GM12878 (cell line): ENCODE measurements at regions not wholly inside any gene's neighbourhood (a gene's known extent, or its start where the extent isn't known, plus 50 kb on each side); places are given as distances from the start of the nearest gene placed in this dataset.

Source experiments
- ATAC-seq: fragments of 200-7000 bp; cut with Tn5 transposase; 3 replicates; pipeline ENCODE4 v1.9.1; 2020; ENCODE audit warnings: mild to moderate bottlenecking, moderate library complexity
- BruUV-seq: library from RNA; stranded (reverse); fragments of 400-500 nt; replicated peaks from 2 replicates; lab custom pipeline; 2021; lab: Mats Ljungman, UMichigan
- CTCF ChIA-PET: fragments of 300-600 bp; sonication (Branson Sonifier 250); formaldehyde crosslinking; extraction: SDS; loops from one replicate; lab custom pipeline; 2021; ENCODE audit warnings: inconsistent platforms; lab: Yijun Ruan, JAX
- POLR2A ChIA-PET: fragments of 350-600 bp; formaldehyde crosslinking; extraction: SDS; loops from one replicate; lab custom pipeline; 2021; ENCODE audit warnings: inconsistent platforms; lab: Charles Lee
- RAD21 ChIA-PET: fragments of 300-600 bp; sonication (Branson Sonifier 250); formaldehyde crosslinking; loops from one replicate; lab custom pipeline; 2023; ENCODE audit warnings: antibody characterized with exemption; ENCODE audit not compliant: unreplicated experiment; lab: Charles Lee
- SMC1A ChIA-PET: fragments of 300-600 bp; sonication (Branson Sonifier 250); formaldehyde crosslinking; loops from one replicate; lab custom pipeline; 2023; ENCODE audit not compliant: unreplicated experiment, uncharacterized antibody; lab: Charles Lee
- DNase-seq: peaks from one replicate; pipeline ENCODE4 v3.0.0-alpha.2; 2011; ENCODE audit warnings: low read depth, low spot score
- FAIRE-seq: peaks from 3 replicates; lab custom pipeline; 2011; peaks lifted over from hg19 to GRCh38; lab: Jason Lieb, UNC
- H2AFZ ChIP-seq: 2 replicates; pipeline ENCODE4 v1.6.0; 2011; ENCODE audit warnings: low read depth, low read length, control low read depth; ENCODE audit not compliant: control insufficient read depth
- H3K27ac ChIP-seq: 2 replicates; pipeline ENCODE4 v1.5.1; 2011; ENCODE audit warnings: control low read depth; ENCODE audit not compliant: control insufficient read depth, insufficient read depth
- H3K27me3 ChIP-seq, 2 experiments: replicated peaks in 1 of 2; 2 replicates each; pipeline versions ENCODE4 v1.6.0 to v1.6.1; 2011; ENCODE audit warnings: low read length in 1 of 2; ENCODE audit not compliant: control insufficient read depth in 2 of 2, insufficient read depth in 2 of 2
- H3K36me3 ChIP-seq, 2 experiments: 2 replicates each; pipeline ENCODE4 v1.5.1; 2011; ENCODE audit warnings: low read length in 1 of 2; ENCODE audit not compliant: control insufficient read depth in 2 of 2, insufficient read depth in 2 of 2
- H3K4me1 ChIP-seq: 2 replicates; pipeline ENCODE4 v1.6.1; 2011; ENCODE audit warnings: mild to moderate bottlenecking, low read length, moderate library complexity, mixed read lengths; ENCODE audit not compliant: control insufficient read depth, insufficient read depth
- H3K4me2 ChIP-seq: 2 replicates; pipeline ENCODE4 v1.6.0; 2011; ENCODE audit warnings: control low read depth; ENCODE audit not compliant: control insufficient read depth, insufficient read depth
- H3K4me3 ChIP-seq: fragments of 200-600 bp; sonication (generic); 2 replicates; pipeline ENCODE4 v1.5.1; 2016
- H3K79me2 ChIP-seq: 2 replicates; pipeline ENCODE4 v1.6.0; 2011; ENCODE audit warnings: low read length; ENCODE audit not compliant: control insufficient read depth, insufficient read depth
- H3K9ac ChIP-seq: 2 replicates; pipeline ENCODE4 v1.8.0; 2011; ENCODE audit warnings: low read length, control low read depth, mixed read lengths; ENCODE audit not compliant: control insufficient read depth, insufficient read depth
- H3K9me3 ChIP-seq: replicated peaks from 3 replicates; pipeline ENCODE4 v1.5.1; 2011; ENCODE audit warnings: mild to moderate bottlenecking, low read length; ENCODE audit not compliant: control insufficient read depth, insufficient read depth
- H4K20me1 ChIP-seq: 2 replicates; pipeline ENCODE4 v1.6.0; 2011; ENCODE audit not compliant: control insufficient read depth, insufficient read depth
- BRCA1 ChIP-seq: IDR thresholded peaks from 2 replicates; pipeline ENCODE4 v1.6.1; 2011; ENCODE audit warnings: low read depth, low read length, improper control_type of control experiment
- ESRRA ChIP-seq: IDR thresholded peaks from 2 replicates; pipeline ENCODE4 v1.6.1; 2012; ENCODE audit warnings: mild to moderate bottlenecking, low read length, improper control_type of control experiment
- FOS ChIP-seq: IDR thresholded peaks from 3 replicates; pipeline ENCODE4 v1.6.1; 2011; ENCODE audit warnings: borderline replicate concordance; ENCODE audit not compliant: insufficient read length; ENCODE audit errors: extremely low read depth
- HDAC2 ChIP-seq: fragments of 200-600 bp; sonication (generic); IDR thresholded peaks from 2 replicates; pipeline ENCODE4 v1.6.1; 2017
- JUND ChIP-seq: IDR thresholded peaks from 2 replicates; pipeline ENCODE4 v1.6.1; 2012; ENCODE audit warnings: low read depth, mild to moderate bottlenecking, low read length, improper control_type of control experiment, moderate library complexity
- MYC ChIP-seq: IDR thresholded peaks from 2 replicates; pipeline ENCODE4 v1.6.1; 2011; ENCODE audit warnings: mild to moderate bottlenecking, low read length, moderate library complexity, inconsistent platforms; ENCODE audit not compliant: insufficient read depth, insufficient replicate concordance, insufficient read length, severe bottlenecking
- TCF12 ChIP-seq: IDR thresholded peaks from 2 replicates; pipeline ENCODE4 v1.6.1; 2011; ENCODE audit warnings: low read depth, mild to moderate bottlenecking, low read length
- TCF7 ChIP-seq: IDR thresholded peaks from 2 replicates; pipeline ENCODE4 v1.6.1; 2014; ENCODE audit warnings: antibody characterized with exemption, borderline replicate concordance
- WRNIP1 ChIP-seq: IDR thresholded peaks from 2 replicates; pipeline ENCODE4 v1.6.1; 2011; ENCODE audit warnings: low read depth, low read length, improper control_type of control experiment, borderline replicate concordance
- WGBS: methylation state at CpG from one replicate; pipeline ENCODE4 v1.1.6; 2016; ENCODE audit warnings: low lambda C conversion rate; ENCODE audit not compliant: insufficient replicate concordance, insufficient coverage; ENCODE audit errors: missing lambda C conversion rate; 5-methylcytosine and 5-hydroxymethylcytosine counted together
- in situ Hi-C: fragments of 300-500 bp; cut with MboI; formaldehyde crosslinking; loops from 9 replicates; pipeline ENCODE4 v1.14.3; 2018; ENCODE audit warnings: mixed read lengths
- intact Hi-C: fragments of 100-400 bp; cut with micrococcal nuclease; formaldehyde crosslinking; loops from one replicate; pipeline ENCODE4 v1.14.2; 2022; ENCODE audit not compliant: unreplicated experiment
- TF ChIP-seq, protein P1 (sequence below): fragments of 450-650 bp; IDR thresholded peaks from 2 replicates; pipeline ENCODE4 v1.6.1; 2017; ENCODE audit warnings: borderline replicate concordance
- TF ChIP-seq, protein P2 (sequence below): fragments of 450-650 bp; conservative IDR thresholded peaks from 2 replicates; pipeline ENCODE4 v1.6.1; 2017; ENCODE audit warnings: mild to moderate bottlenecking, moderate library complexity
- TF ChIP-seq, protein P3 (sequence below): fragments of 450-650 bp; IDR thresholded peaks from 2 replicates; pipeline ENCODE4 v1.6.1; 2016; ENCODE audit warnings: mild to moderate bottlenecking
- TF ChIP-seq, protein P4 (sequence below): IDR thresholded peaks from 2 replicates; pipeline ENCODE4 v1.6.1; 2012; ENCODE audit warnings: low read depth, low read length, improper control_type of control experiment

DNA sequence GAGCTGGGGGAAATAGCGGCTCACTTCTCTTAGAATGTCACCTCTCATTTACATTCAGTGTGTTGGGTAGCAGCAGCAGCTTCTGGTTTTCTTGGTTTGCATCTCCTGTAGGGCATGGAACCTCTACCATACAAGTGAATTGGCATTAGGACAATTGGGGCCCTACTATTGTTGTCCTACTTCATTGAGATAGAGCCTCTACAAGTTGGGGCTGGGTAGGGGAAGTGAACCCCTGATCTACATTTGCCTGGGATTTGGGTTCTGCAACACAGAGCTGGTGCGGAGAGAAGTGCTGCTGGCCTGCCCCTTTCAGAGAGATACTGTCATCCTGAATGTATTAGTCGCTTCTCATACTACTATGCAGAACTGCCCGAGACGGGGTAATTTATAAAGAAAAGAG, 391.6 kb upstream of the HS6ST1 start (continued):
- TF ChIP-seq, protein P1, sequence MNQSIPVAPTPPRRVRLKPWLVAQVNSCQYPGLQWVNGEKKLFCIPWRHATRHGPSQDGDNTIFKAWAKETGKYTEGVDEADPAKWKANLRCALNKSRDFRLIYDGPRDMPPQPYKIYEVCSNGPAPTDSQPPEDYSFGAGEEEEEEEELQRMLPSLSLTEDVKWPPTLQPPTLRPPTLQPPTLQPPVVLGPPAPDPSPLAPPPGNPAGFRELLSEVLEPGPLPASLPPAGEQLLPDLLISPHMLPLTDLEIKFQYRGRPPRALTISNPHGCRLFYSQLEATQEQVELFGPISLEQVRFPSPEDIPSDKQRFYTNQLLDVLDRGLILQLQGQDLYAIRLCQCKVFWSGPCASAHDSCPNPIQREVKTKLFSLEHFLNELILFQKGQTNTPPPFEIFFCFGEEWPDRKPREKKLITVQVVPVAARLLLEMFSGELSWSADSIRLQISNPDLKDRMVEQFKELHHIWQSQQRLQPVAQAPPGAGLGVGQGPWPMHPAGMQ = no peak
- TF ChIP-seq, protein P2, sequence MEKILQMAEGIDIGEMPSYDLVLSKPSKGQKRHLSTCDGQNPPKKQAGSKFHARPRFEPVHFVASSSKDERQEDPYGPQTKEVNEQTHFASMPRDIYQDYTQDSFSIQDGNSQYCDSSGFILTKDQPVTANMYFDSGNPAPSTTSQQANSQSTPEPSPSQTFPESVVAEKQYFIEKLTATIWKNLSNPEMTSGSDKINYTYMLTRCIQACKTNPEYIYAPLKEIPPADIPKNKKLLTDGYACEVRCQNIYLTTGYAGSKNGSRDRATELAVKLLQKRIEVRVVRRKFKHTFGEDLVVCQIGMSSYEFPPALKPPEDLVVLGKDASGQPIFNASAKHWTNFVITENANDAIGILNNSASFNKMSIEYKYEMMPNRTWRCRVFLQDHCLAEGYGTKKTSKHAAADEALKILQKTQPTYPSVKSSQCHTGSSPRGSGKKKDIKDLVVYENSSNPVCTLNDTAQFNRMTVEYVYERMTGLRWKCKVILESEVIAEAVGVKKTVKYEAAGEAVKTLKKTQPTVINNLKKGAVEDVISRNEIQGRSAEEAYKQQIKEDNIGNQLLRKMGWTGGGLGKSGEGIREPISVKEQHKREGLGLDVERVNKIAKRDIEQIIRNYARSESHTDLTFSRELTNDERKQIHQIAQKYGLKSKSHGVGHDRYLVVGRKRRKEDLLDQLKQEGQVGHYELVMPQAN = no peak
- TF ChIP-seq, protein P3, sequence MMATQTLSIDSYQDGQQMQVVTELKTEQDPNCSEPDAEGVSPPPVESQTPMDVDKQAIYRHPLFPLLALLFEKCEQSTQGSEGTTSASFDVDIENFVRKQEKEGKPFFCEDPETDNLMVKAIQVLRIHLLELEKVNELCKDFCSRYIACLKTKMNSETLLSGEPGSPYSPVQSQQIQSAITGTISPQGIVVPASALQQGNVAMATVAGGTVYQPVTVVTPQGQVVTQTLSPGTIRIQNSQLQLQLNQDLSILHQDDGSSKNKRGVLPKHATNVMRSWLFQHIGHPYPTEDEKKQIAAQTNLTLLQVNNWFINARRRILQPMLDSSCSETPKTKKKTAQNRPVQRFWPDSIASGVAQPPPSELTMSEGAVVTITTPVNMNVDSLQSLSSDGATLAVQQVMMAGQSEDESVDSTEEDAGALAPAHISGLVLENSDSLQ = no peak
- no peak for TF ChIP-seq ESRRA

DNA sequence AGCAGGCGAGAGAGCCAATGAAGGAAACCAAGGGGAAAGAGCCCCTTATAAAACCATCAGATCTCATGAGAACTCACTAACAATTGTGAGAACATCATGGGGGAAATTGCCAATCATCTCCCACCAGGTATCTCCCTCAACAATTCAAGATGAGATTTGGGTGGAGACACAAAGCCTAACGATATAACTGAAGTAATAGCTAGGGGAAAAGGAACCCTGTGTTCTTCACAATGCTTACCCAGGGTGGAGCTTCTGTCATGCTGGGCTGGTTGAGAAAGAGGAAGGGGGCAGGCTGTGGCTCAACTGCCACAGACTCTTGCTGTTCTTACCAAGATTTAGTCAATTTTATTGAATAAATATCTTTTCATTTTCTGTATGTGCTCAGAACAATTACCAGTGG, 392.1 kb upstream of the HS6ST1 start:
- no peak for DNase-seq
- RAD21 ChIA-PET = no interaction called here

More for the DNA sequence above, 392.1 kb upstream of the HS6ST1 start:
- in situ Hi-C loops = no loop called here
- H3K79me2 ChIP-seq = no peaks in the 10 kb centered on the region
- 25% methylated on average over 2 of the region's 2 CpGs for WGBS
- FAIRE-seq (no peak), ATAC-seq (no peak)
- no peak overlapping the region for H3K4me3 ChIP-seq
- H3K27ac ChIP-seq = no peak overlapping the region
- H3K27me3 ChIP-seq = peaks cover 2% of the 10 kb centered on the region in 2 experiments; a peak in 3 of 4 replicates
- H3K9ac ChIP-seq = no peak overlapping the region
- no peak overlapping the region for H2AFZ ChIP-seq
- POLR2A ChIA-PET = no interaction called here
- H3K4me1 ChIP-seq = no peaks in the 10 kb centered on the region
- H3K4me2 ChIP-seq = no peak overlapping the region
- H4K20me1 ChIP-seq = no peaks in the 10 kb centered on the region
- no peaks in the 10 kb centered on the region; the same call in 2 of the 3 replicates for H3K9me3 ChIP-seq
- H3K36me3 ChIP-seq = no peaks in the 10 kb centered on the region
- BruUV-seq = no TSS peak
- TF ChIP-seq TCF7 (no peak), MYC (no peak), TCF12 (no peak), HDAC2 (no peak), FOS (no peak), WRNIP1 (no peak), BRCA1 (no peak), JUND (no peak)
- TF ChIP-seq, protein P4, sequence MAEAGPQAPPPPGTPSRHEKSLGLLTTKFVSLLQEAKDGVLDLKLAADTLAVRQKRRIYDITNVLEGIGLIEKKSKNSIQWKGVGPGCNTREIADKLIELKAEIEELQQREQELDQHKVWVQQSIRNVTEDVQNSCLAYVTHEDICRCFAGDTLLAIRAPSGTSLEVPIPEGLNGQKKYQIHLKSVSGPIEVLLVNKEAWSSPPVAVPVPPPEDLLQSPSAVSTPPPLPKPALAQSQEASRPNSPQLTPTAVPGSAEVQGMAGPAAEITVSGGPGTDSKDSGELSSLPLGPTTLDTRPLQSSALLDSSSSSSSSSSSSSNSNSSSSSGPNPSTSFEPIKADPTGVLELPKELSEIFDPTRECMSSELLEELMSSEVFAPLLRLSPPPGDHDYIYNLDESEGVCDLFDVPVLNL = no peak
- TF ChIP-seq, all 136 proteins: peak for 0
- ChIA-PET CTCF (no interaction called here), SMC1A (interaction anchor here (0.6 kb wide), 2 partner anchors 404 to 981 kb away, joined by 3 read pairs; no protein-coding TSS in a partner anchor)
- intact Hi-C loops = no loop called here
